GM13976 (cell line): ENCODE measurements at regions not wholly inside any gene's neighbourhood (a gene's known extent, or its start where the extent isn't known, plus 50 kb on each side); places are given as distances from the start of the nearest gene placed in this dataset.

ENCODE experiments used
- DNase-seq: peaks from one replicate; pipeline ENCODE4 v3.0.0; 2012; ENCODE audit warnings: low spot score
- CTCF ChIP-seq: IDR thresholded peaks from 2 replicates; pipeline ENCODE4 v1.5.1; 2012; ENCODE audit warnings: borderline replicate concordance, mild to moderate bottlenecking; ENCODE audit not compliant: insufficient read depth; ENCODE audit errors: extremely low read depth, missing control alignments, control extremely low read depth
- in situ Hi-C: fragments of 300-500 bp; cut with MboI; formaldehyde crosslinking; loops from one replicate; pipeline ENCODE4 v1.12.0; 2022; ENCODE audit warnings: low sequenced_read_pairs, mixed read lengths, inconsistent platforms; ENCODE audit not compliant: unreplicated experiment

GRCh38 chr5:128782446-128782845 is 182.8 kb upstream of the SLC27A6 start:
- no peak for DNase-seq
- in situ Hi-C loops: no loop called here
- no peak for TF ChIP-seq CTCF

- DNase-seq: no peak
- no peak for TF ChIP-seq CTCF
- in situ Hi-C loops: no loop called here
These were observed 180.6 kb upstream of the SLC27A6 start for GRCh38 chr5:128784726-128785125.

GRCh38 chr5:128791312-128791711 is 174.0 kb upstream of the SLC27A6 start:
- in situ Hi-C loops: no loop called here
- DNase-seq: no peak
- no peak for TF ChIP-seq CTCF

- no peak for TF ChIP-seq CTCF
- in situ Hi-C loops: no loop called here
These were observed 168.8 kb upstream of the SLC27A6 start for GRCh38 chr5:128796506-128796905.

GRCh38 chr5:128798871-128799270 is 166.4 kb upstream of the SLC27A6 start:
- in situ Hi-C loops: no loop called here
- no peak for DNase-seq
- TF ChIP-seq CTCF: no peak

More at GRCh38 chr5:128796506-128796905, 168.8 kb upstream of the SLC27A6 start:
- no peak for DNase-seq

GRCh38 chr5:128799945-128800344 is 165.3 kb upstream of the SLC27A6 start:
- no peak for TF ChIP-seq CTCF
- in situ Hi-C loops: no loop called here

GRCh38 chr5:128800377-128800776 is 164.9 kb upstream of the SLC27A6 start:
- in situ Hi-C loops: no loop called here

More at GRCh38 chr5:128799945-128800344, 165.3 kb upstream of the SLC27A6 start:
- DNase-seq: no peak

More at GRCh38 chr5:128800377-128800776, 164.9 kb upstream of the SLC27A6 start:
- no peak for TF ChIP-seq CTCF
- DNase-seq: no peak
